T-cell (primary cell): ENCODE measurements at regions not wholly inside any gene's neighbourhood (a gene's known extent, or its start where the extent isn't known, plus 50 kb on each side); places are given as distances from the start of the nearest gene placed in this dataset.

ENCODE experiments used
- ATAC-seq, 4 experiments: fragments of 200-7000 bp in 3 of 4; fragments of 150-1000 bp in 1 of 4; cut with Tn5 transposase; replicated peaks in 1 of 4; 1 replicate in 3 of 4; 2 replicates in 1 of 4; pipeline ENCODE4 v1.10.0; 2021; ENCODE audit warnings: moderate library complexity in 3 of 4, mild to moderate bottlenecking in 2 of 4, moderate number of reproducible peaks in 1 of 4
- CTCF ChIA-PET, 2 donors: fragments of 300-600 bp; sonication (Branson Sonifier 250); formaldehyde crosslinking; loops; one replicate each; lab custom pipeline; 2022; ENCODE audit warnings: antibody characterized with exemption in 2 of 2; lab: Charles Lee
- POLR2A ChIA-PET, 2 donors: fragments of 300-600 bp; sonication (Branson Sonifier 250); formaldehyde crosslinking; loops; one replicate each; lab custom pipeline; 2022; ENCODE audit warnings: antibody characterized with exemption in 2 of 2; lab: Charles Lee
- DNase-seq, 35 experiments: peaks; one replicate each; pipeline versions ENCODE4 v3.0.0 to v3.0.0-alpha.2; 2013 to 2023
- H3K27ac ChIP-seq: one replicate; pipeline ENCODE4 v1.5.1; 2013; ENCODE audit warnings: low read length
- H3K27me3 ChIP-seq, 2 experiments: replicated peaks in 1 of 2; 1 replicate in 1 of 2; 2 replicates in 1 of 2; pipeline versions ENCODE4 v1.6.1 to v1.7.0; 2013; ENCODE audit warnings: low read length in 1 of 2, mixed read lengths in 1 of 2; ENCODE audit not compliant: control insufficient read depth in 2 of 2, insufficient read depth in 2 of 2; ENCODE audit errors: extremely low read depth in 1 of 2
- H3K36me3 ChIP-seq, 2 donors: 1 replicate in 1 of 2; 2 replicates in 1 of 2; pipeline versions ENCODE4 v1.6.1 to v1.7.0; 2013; ENCODE audit warnings: low read length in 1 of 2; ENCODE audit not compliant: control insufficient read depth in 2 of 2, insufficient read depth in 1 of 2; ENCODE audit errors: extremely low read depth in 1 of 2
- H3K4me1 ChIP-seq, 2 experiments: 1 replicate in 1 of 2; 2 replicates in 1 of 2; pipeline versions ENCODE4 v1.6.1 to v1.7.0; 2013; ENCODE audit warnings: low read length in 2 of 2, mixed read lengths in 1 of 2; ENCODE audit not compliant: insufficient read depth in 2 of 2, control insufficient read depth in 1 of 2; ENCODE audit errors: extremely low read depth in 1 of 2
- H3K4me3 ChIP-seq, 2 donors: 1 replicate in 1 of 2; 2 replicates in 1 of 2; pipeline versions ENCODE4 v1.5.1 to v1.7.0; 2013; ENCODE audit warnings: mild to moderate bottlenecking in 2 of 2, low read length in 1 of 2, moderate library complexity in 1 of 2; ENCODE audit not compliant: control insufficient read depth in 1 of 2; ENCODE audit errors: extremely low read depth in 1 of 2
- H3K9me3 ChIP-seq: 2 replicates; pipeline ENCODE4 v1.7.0; 2013
- H3K27ac Mint-ChIP-seq, 2 donors: one replicate each; pipeline ENCODE4 v1.8.0; 2020 to 2021; ENCODE audit warnings: mild to moderate bottlenecking in 2 of 2, mixed read lengths in 2 of 2
- H3K27me3 Mint-ChIP-seq, 2 donors: one replicate each; pipeline ENCODE4 v1.8.0; 2021 to 2022; ENCODE audit warnings: mixed read lengths in 2 of 2
- H3K36me3 Mint-ChIP-seq: one replicate; pipeline ENCODE4 v1.8.0; 2021; ENCODE audit warnings: mixed read lengths
- H3K4me1 Mint-ChIP-seq, 3 donors: one replicate each; pipeline ENCODE4 v1.8.0; 2020 to 2022; ENCODE audit warnings: mixed read lengths in 3 of 3, mild to moderate bottlenecking in 1 of 3
- H3K4me3 Mint-ChIP-seq, 3 donors: one replicate each; pipeline ENCODE4 v1.8.0; 2020 to 2022; ENCODE audit warnings: mild to moderate bottlenecking in 3 of 3, mixed read lengths in 3 of 3, moderate library complexity in 3 of 3
- H3K9me3 Mint-ChIP-seq, 3 donors: one replicate each; pipeline ENCODE4 v1.8.0; 2020 to 2022; ENCODE audit warnings: mixed read lengths in 3 of 3
- WGBS: methylation state at CpG from one replicate; pipeline ENCODE4 v1.1.5; 2013; ENCODE audit warnings: missing lambda C conversion rate; ENCODE audit not compliant: insufficient coverage; 5-methylcytosine and 5-hydroxymethylcytosine counted together

DNA sequence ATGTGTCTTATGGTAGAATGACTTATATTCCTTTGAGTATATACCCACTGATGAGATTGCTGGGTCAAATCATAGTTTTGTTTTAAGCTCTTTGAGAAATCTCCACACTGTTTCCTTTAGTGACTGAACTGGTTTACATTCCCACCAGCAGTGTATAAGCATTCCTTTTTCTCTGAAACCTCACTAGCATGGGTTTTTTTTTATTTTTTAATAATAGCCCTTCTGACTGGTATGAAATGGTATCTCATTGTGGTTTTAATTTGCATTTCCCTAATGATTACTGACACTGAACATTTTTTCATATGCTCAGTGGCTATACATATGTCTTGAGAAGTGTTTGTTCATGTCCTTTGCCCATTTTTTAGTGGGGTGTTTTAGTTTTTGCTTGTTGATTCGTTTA is 494.3 kb downstream of the SQOR start:
- no peak overlapping the region for H3K27ac Mint-ChIP-seq
- H3K4me1 ChIP-seq: no peaks in the 10 kb centered on the region
- H3K36me3 ChIP-seq: no peaks in the 10 kb centered on the region
- H3K4me1 Mint-ChIP-seq: no peaks in the 10 kb centered on the region
- no peaks in the 10 kb centered on the region for H3K27me3 Mint-ChIP-seq
- no peak overlapping the region for H3K27ac ChIP-seq
- peaks cover 15 to 28% (median 15%) of the 10 kb centered on the region in 3 donors for H3K9me3 Mint-ChIP-seq
- ATAC-seq: no peak
- H3K27me3 ChIP-seq: no peaks in the 10 kb centered on the region
- no peaks in the 10 kb centered on the region for H3K36me3 Mint-ChIP-seq
- no peak overlapping the region for H3K4me3 Mint-ChIP-seq
- no CpG with 5 or more reads among the region's 1 CpG for WGBS
- no peak for DNase-seq
- POLR2A ChIA-PET: interaction anchor here in 1 of 2 donors (0.6 kb wide), 1 partner anchor 49 kb away, joined by 3 read pairs; no protein-coding TSS in a partner anchor
- no peaks in the 10 kb centered on the region for H3K9me3 ChIP-seq
- H3K4me3 ChIP-seq: no peak overlapping the region
- CTCF ChIA-PET: no interaction called here

- H3K27me3 Mint-ChIP-seq: no peaks in the 10 kb centered on the region
- ATAC-seq: no peak
- H3K36me3 Mint-ChIP-seq: no peaks in the 10 kb centered on the region
- ChIA-PET POLR2A (no interaction called here), CTCF (no interaction called here)
- no peak overlapping the region for H3K4me3 ChIP-seq
- H3K27ac Mint-ChIP-seq: no peak overlapping the region
- H3K4me1 ChIP-seq: no peaks in the 10 kb centered on the region
- 74% methylated on average over 6 of the region's 6 CpGs for WGBS
- H3K9me3 ChIP-seq: no peaks in the 10 kb centered on the region
- H3K4me1 Mint-ChIP-seq: no peaks in the 10 kb centered on the region
- H3K4me3 Mint-ChIP-seq: no peak overlapping the region
- H3K36me3 ChIP-seq: no peaks in the 10 kb centered on the region
- DNase-seq: no peak
- peaks cover 23 to 33% (median 23%) of the 10 kb centered on the region in 3 donors for H3K9me3 Mint-ChIP-seq
- H3K27ac ChIP-seq: no peak overlapping the region
- H3K27me3 ChIP-seq: no peaks in the 10 kb centered on the region
Observed at GRCh38 chr15:46131876-46132275, 497.0 kb downstream of the SQOR start.

- Histone ChIP-seq H3K9me3 (no peaks in the 10 kb centered on the region), H3K4me1 (no peaks in the 10 kb centered on the region), H3K27me3 (no peaks in the 10 kb centered on the region), H3K36me3 (no peaks in the 10 kb centered on the region), H3K27ac (no peak overlapping the region), H3K4me3 (no peak overlapping the region)
- Mint-ChIP-seq H3K27me3 (no peaks in the 10 kb centered on the region), H3K36me3 (no peaks in the 10 kb centered on the region), H3K27ac (no peak overlapping the region), H3K9me3 (peaks cover 8 to 19% (median 13%) of the 10 kb centered on the region in 3 donors), H3K4me3 (no peak overlapping the region), H3K4me1 (no peaks in the 10 kb centered on the region)
- no CpG with 5 or more reads among the region's 2 CpGs for WGBS
- ChIA-PET POLR2A (no interaction called here), CTCF (no interaction called here)
- ATAC-seq (no peak), DNase-seq (no peak)
Observed at GRCh38 chr15:46137443-46137842, 502.6 kb downstream of the SQOR start.

DNA sequence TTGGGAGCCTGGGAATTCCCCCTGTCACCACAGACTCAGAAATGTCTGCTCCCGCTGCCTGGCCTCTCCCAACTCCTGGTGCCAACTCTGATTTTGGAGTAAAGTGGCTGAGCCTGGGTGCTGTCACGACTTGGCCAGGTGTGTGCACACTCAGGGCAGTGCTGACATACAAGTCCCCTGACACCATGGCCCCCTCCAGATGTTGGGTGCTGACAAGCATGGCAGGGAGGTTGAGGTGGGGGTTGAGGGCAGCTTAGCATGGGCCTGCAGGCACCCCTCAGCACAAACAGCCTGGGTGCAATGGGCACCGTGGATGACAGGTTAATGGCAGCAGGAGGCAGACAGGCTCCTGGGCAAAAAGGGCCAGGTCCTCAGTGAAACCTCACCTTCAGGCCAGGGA is 511.2 kb downstream of the SQOR start:
- H3K27ac Mint-ChIP-seq: no peak overlapping the region
- no peak overlapping the region for H3K4me3 ChIP-seq
- no peak for DNase-seq

DNA sequence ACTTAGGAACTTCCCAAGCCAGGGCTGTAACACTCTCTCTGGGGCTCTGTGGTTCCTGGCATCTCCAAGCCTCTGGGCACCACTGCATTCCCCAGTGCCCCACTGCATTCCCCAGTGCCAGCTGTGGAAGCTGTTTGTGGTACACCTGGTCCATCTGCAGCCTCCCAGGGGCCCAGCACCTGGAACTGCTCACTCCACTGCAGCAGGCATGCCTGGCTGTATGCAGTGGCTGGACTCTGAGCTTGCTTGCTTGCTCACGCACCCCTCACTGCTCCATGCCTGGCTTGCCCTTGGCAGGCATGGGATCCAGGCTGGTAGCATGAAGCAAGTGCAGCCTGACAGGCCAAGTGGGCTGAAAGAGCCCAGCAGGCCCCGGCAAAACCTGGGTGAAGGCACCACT is 512.1 kb downstream of the SQOR start:
- 81% methylated on average over 2 of the region's 2 CpGs for WGBS
- no peaks in the 10 kb centered on the region for H3K27me3 Mint-ChIP-seq
- POLR2A ChIA-PET: no interaction called here

More for the DNA sequence above, 511.2 kb downstream of the SQOR start:
- Mint-ChIP-seq H3K4me1 (no peaks in the 10 kb centered on the region), H3K4me3 (no peak overlapping the region), H3K27me3 (no peaks in the 10 kb centered on the region), H3K36me3 (no peaks in the 10 kb centered on the region), H3K9me3 (peaks cover 0 to 13% (median 8%) of the 10 kb centered on the region in 3 donors)
- H3K36me3 ChIP-seq: no peaks in the 10 kb centered on the region
- ChIA-PET POLR2A (no interaction called here), CTCF (no interaction called here)
- H3K27ac ChIP-seq: no peak overlapping the region
- H3K4me1 ChIP-seq: no peaks in the 10 kb centered on the region
- ATAC-seq: no peak
- WGBS: 57% methylated on average over 3 of the region's 3 CpGs
- H3K27me3 ChIP-seq: no peaks in the 10 kb centered on the region
- no peaks in the 10 kb centered on the region for H3K9me3 ChIP-seq

GRCh38 chr15:46151786-46152185 is 517.0 kb downstream of the SQOR start:
- H3K4me1 Mint-ChIP-seq: no peaks in the 10 kb centered on the region
- H3K9me3 Mint-ChIP-seq: peaks cover 0 to 13% (median 3%) of the 10 kb centered on the region in 3 donors
- no peaks in the 10 kb centered on the region for H3K36me3 Mint-ChIP-seq
- Histone ChIP-seq H3K27ac (no peak overlapping the region), H3K4me3 (no peak overlapping the region), H3K9me3 (no peaks in the 10 kb centered on the region), H3K4me1 (no peaks in the 10 kb centered on the region), H3K36me3 (no peaks in the 10 kb centered on the region), H3K27me3 (no peaks in the 10 kb centered on the region)
- H3K27ac Mint-ChIP-seq: no peak overlapping the region
- ChIA-PET POLR2A (no interaction called here), CTCF (no interaction called here)
- H3K27me3 Mint-ChIP-seq: no peaks in the 10 kb centered on the region
- no peak for ATAC-seq
- WGBS: no CpG with 5 or more reads among the region's 1 CpG
- no peak overlapping the region for H3K4me3 Mint-ChIP-seq
- no peak for DNase-seq

More for the DNA sequence above, 512.1 kb downstream of the SQOR start:
- Mint-ChIP-seq H3K9me3 (peaks cover 0 to 13% (median 8%) of the 10 kb centered on the region in 3 donors), H3K36me3 (no peaks in the 10 kb centered on the region), H3K4me1 (no peaks in the 10 kb centered on the region), H3K27ac (no peak overlapping the region), H3K4me3 (no peak overlapping the region)
- H3K36me3 ChIP-seq: no peaks in the 10 kb centered on the region
- no peak for ATAC-seq
- no peaks in the 10 kb centered on the region for H3K4me1 ChIP-seq
- no peak overlapping the region for H3K27ac ChIP-seq
- no peaks in the 10 kb centered on the region for H3K9me3 ChIP-seq
- no peak overlapping the region for H3K4me3 ChIP-seq
- CTCF ChIA-PET: interaction anchor here (0.6 kb wide), 2 partner anchors 27 to 442 kb away, joined by 3 read pairs; no protein-coding TSS in a partner anchor
- no peaks in the 10 kb centered on the region for H3K27me3 ChIP-seq
- no peak for DNase-seq

DNA sequence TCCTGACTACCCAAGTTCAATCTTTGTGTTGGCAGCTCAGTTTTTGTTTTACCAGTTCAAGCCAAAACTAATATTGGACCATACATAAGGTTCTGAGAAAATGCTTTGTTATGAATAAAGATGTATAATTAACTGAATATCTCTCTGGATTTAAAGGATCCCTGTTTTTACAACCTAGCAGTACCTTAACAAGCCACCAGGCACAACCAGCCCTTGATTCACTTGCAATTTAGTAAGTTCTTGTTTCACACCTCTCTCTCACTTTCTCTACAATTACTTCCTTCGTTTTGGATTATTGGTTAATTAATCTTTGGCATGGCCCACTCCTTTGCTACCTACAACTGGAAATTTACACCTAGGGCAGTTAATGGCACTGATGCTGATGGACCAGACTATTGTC is 531.9 kb downstream of the SQOR start:
- Mint-ChIP-seq H3K27me3 (no peaks in the 10 kb centered on the region), H3K9me3 (peaks cover 19 to 35% (median 22%) of the 10 kb centered on the region in 3 donors), H3K27ac (no peak overlapping the region), H3K36me3 (no peaks in the 10 kb centered on the region), H3K4me1 (no peaks in the 10 kb centered on the region), H3K4me3 (no peak overlapping the region)
- no peak overlapping the region for H3K4me3 ChIP-seq
- DNase-seq: no peak
- H3K27me3 ChIP-seq: no peaks in the 10 kb centered on the region
- POLR2A ChIA-PET: no interaction called here
- no peaks in the 10 kb centered on the region for H3K4me1 ChIP-seq
- CTCF ChIA-PET: no interaction called here
- no CpG with 5 or more reads among the region's 1 CpG for WGBS
- no peak for ATAC-seq
- H3K9me3 ChIP-seq: no peaks in the 10 kb centered on the region
- H3K27ac ChIP-seq: no peak overlapping the region
- no peaks in the 10 kb centered on the region for H3K36me3 ChIP-seq
